ENCODE measurements at regions not wholly inside any gene's neighbourhood (a gene's known extent, or its start where the extent isn't known, plus 50 kb on each side); places are given as distances from the start of the nearest gene placed in this dataset.

- Histone ChIP-seq H3K4me3 (ENCODE audit: low read length in 3 of 3) (no peak overlapping the region), H3K4me1 (ENCODE audit: control insufficient read depth in 3 of 3, insufficient read depth in 3 of 3, low read length in 3 of 3) (no peaks in the 10 kb centered on the region), H3K27me3 (ENCODE audit: control insufficient read depth in 3 of 3, insufficient read depth in 3 of 3, low read length in 3 of 3) (no peaks in the 10 kb centered on the region), H3K9me3 (ENCODE audit: control insufficient read depth in 3 of 3, low read length in 3 of 3) (no peaks in the 10 kb centered on the region), H3K9ac (ENCODE audit: low read depth in 1 of 3, low read length in 3 of 3) (no peak overlapping the region), H3K27ac (ENCODE audit: low read depth, low read length) (no peak overlapping the region), H3K36me3 (ENCODE audit: control insufficient read depth in 3 of 3, insufficient read depth in 3 of 3, low read length in 3 of 3) (no peaks in the 10 kb centered on the region)
Observed at GRCh38 chr6:23089981-23090380, 520.6 kb downstream of the HDGFL1 start.

GRCh38 chr6:23091795-23092194 lies 522.4 kb downstream of the HDGFL1 start:
- Histone ChIP-seq H3K36me3 (ENCODE audit: control insufficient read depth in 3 of 3, insufficient read depth in 3 of 3, low read length in 3 of 3) (no peaks in the 10 kb centered on the region), H3K4me1 (ENCODE audit: control insufficient read depth in 3 of 3, insufficient read depth in 3 of 3, low read length in 3 of 3) (no peaks in the 10 kb centered on the region), H3K27me3 (ENCODE audit: control insufficient read depth in 3 of 3, insufficient read depth in 3 of 3, low read length in 3 of 3) (no peaks in the 10 kb centered on the region), H3K9ac (ENCODE audit: low read depth in 1 of 3, low read length in 3 of 3) (no peak overlapping the region), H3K9me3 (ENCODE audit: control insufficient read depth in 3 of 3, low read length in 3 of 3) (no peaks in the 10 kb centered on the region), H3K27ac (ENCODE audit: low read depth, low read length) (no peak overlapping the region), H3K4me3 (ENCODE audit: low read length in 3 of 3) (no peak overlapping the region)

- H3K36me3 ChIP-seq (ENCODE audit: control insufficient read depth in 3 of 3, insufficient read depth in 3 of 3, low read length in 3 of 3) = no peaks in the 10 kb centered on the region
- H3K9ac ChIP-seq (ENCODE audit: low read depth in 1 of 3, low read length in 3 of 3) = no peak overlapping the region
- H3K27me3 ChIP-seq (ENCODE audit: control insufficient read depth in 3 of 3, insufficient read depth in 3 of 3, low read length in 3 of 3) = no peaks in the 10 kb centered on the region
- no peaks in the 10 kb centered on the region for H3K9me3 ChIP-seq (ENCODE audit: control insufficient read depth in 3 of 3, low read length in 3 of 3)
- H3K4me1 ChIP-seq (ENCODE audit: control insufficient read depth in 3 of 3, insufficient read depth in 3 of 3, low read length in 3 of 3) = no peaks in the 10 kb centered on the region
- no peak overlapping the region for H3K4me3 ChIP-seq (ENCODE audit: low read length in 3 of 3)
- H3K27ac ChIP-seq (ENCODE audit: low read depth, low read length) = no peak overlapping the region
Observed at GRCh38 chr6:23096876-23097275, 527.5 kb downstream of the HDGFL1 start.

- Histone ChIP-seq H3K9ac (ENCODE audit: low read depth in 1 of 3, low read length in 3 of 3) (no peak overlapping the region), H3K27ac (ENCODE audit: low read depth, low read length) (no peak overlapping the region), H3K36me3 (ENCODE audit: control insufficient read depth in 3 of 3, insufficient read depth in 3 of 3, low read length in 3 of 3) (no peaks in the 10 kb centered on the region), H3K4me3 (ENCODE audit: low read length in 3 of 3) (no peak overlapping the region), H3K9me3 (ENCODE audit: control insufficient read depth in 3 of 3, low read length in 3 of 3) (no peaks in the 10 kb centered on the region), H3K4me1 (ENCODE audit: control insufficient read depth in 3 of 3, insufficient read depth in 3 of 3, low read length in 3 of 3) (no peaks in the 10 kb centered on the region), H3K27me3 (ENCODE audit: control insufficient read depth in 3 of 3, insufficient read depth in 3 of 3, low read length in 3 of 3) (no peaks in the 10 kb centered on the region)
Observed at GRCh38 chr6:23097566-23097965, 528.2 kb downstream of the HDGFL1 start.

- Histone ChIP-seq H3K4me1 (ENCODE audit: control insufficient read depth in 3 of 3, insufficient read depth in 3 of 3, low read length in 3 of 3) (no peaks in the 10 kb centered on the region), H3K4me3 (ENCODE audit: low read length in 3 of 3) (no peak overlapping the region), H3K27me3 (ENCODE audit: control insufficient read depth in 3 of 3, insufficient read depth in 3 of 3, low read length in 3 of 3) (no peaks in the 10 kb centered on the region), H3K9ac (ENCODE audit: low read depth in 1 of 3, low read length in 3 of 3) (no peak overlapping the region), H3K36me3 (ENCODE audit: control insufficient read depth in 3 of 3, insufficient read depth in 3 of 3, low read length in 3 of 3) (no peaks in the 10 kb centered on the region), H3K27ac (ENCODE audit: low read depth, low read length) (no peak overlapping the region), H3K9me3 (ENCODE audit: control insufficient read depth in 3 of 3, low read length in 3 of 3) (no peaks in the 10 kb centered on the region)
Observed at GRCh38 chr6:23106951-23107350, 537.6 kb downstream of the HDGFL1 start.

GRCh38 chr6:23111984-23112383 lies 542.6 kb downstream of the HDGFL1 start:
- Histone ChIP-seq H3K36me3 (ENCODE audit: control insufficient read depth in 3 of 3, insufficient read depth in 3 of 3, low read length in 3 of 3) (no peaks in the 10 kb centered on the region), H3K4me3 (ENCODE audit: low read length in 3 of 3) (no peak overlapping the region), H3K9ac (ENCODE audit: low read depth in 1 of 3, low read length in 3 of 3) (no peak overlapping the region), H3K27me3 (ENCODE audit: control insufficient read depth in 3 of 3, insufficient read depth in 3 of 3, low read length in 3 of 3) (no peaks in the 10 kb centered on the region), H3K27ac (ENCODE audit: low read depth, low read length) (no peak overlapping the region), H3K9me3 (ENCODE audit: control insufficient read depth in 3 of 3, low read length in 3 of 3) (peaks cover 0 to 6% (median 3%) of the 10 kb centered on the region in 3 donors), H3K4me1 (ENCODE audit: control insufficient read depth in 3 of 3, insufficient read depth in 3 of 3, low read length in 3 of 3) (no peaks in the 10 kb centered on the region)

GRCh38 chr6:23114812-23115504 lies 545.6 kb downstream of the HDGFL1 start:
- no peak overlapping the region for H3K27ac ChIP-seq (ENCODE audit: low read depth, low read length)
- H3K36me3 ChIP-seq (ENCODE audit: control insufficient read depth in 3 of 3, insufficient read depth in 3 of 3, low read length in 3 of 3) = no peaks in the 10 kb centered on the region
- H3K4me3 ChIP-seq (ENCODE audit: low read length in 3 of 3) = no peak overlapping the region
- no peak overlapping the region for H3K9ac ChIP-seq (ENCODE audit: low read depth in 1 of 3, low read length in 3 of 3)
- no peaks in the 10 kb centered on the region for H3K27me3 ChIP-seq (ENCODE audit: control insufficient read depth in 3 of 3, insufficient read depth in 3 of 3, low read length in 3 of 3)
- H3K9me3 ChIP-seq (ENCODE audit: control insufficient read depth in 3 of 3, low read length in 3 of 3) = peaks cover 0 to 6% (median 3%) of the 10 kb centered on the region in 3 donors
- H3K4me1 ChIP-seq (ENCODE audit: control insufficient read depth in 3 of 3, insufficient read depth in 3 of 3, low read length in 3 of 3) = no peaks in the 10 kb centered on the region

- peaks cover 0 to 6% (median 6%) of the 10 kb centered on the region in 3 donors for H3K9me3 ChIP-seq (ENCODE audit: control insufficient read depth in 3 of 3, low read length in 3 of 3)
- H3K4me1 ChIP-seq (ENCODE audit: control insufficient read depth in 3 of 3, insufficient read depth in 3 of 3, low read length in 3 of 3) = no peaks in the 10 kb centered on the region
- no peak overlapping the region for H3K27ac ChIP-seq (ENCODE audit: low read depth, low read length)
- no peaks in the 10 kb centered on the region for H3K27me3 ChIP-seq (ENCODE audit: control insufficient read depth in 3 of 3, insufficient read depth in 3 of 3, low read length in 3 of 3)
- H3K36me3 ChIP-seq (ENCODE audit: control insufficient read depth in 3 of 3, insufficient read depth in 3 of 3, low read length in 3 of 3) = no peaks in the 10 kb centered on the region
- no peak overlapping the region for H3K4me3 ChIP-seq (ENCODE audit: low read length in 3 of 3)
- H3K9ac ChIP-seq (ENCODE audit: low read depth in 1 of 3, low read length in 3 of 3) = no peak overlapping the region
Observed at GRCh38 chr6:23137611-23138010, 568.2 kb downstream of the HDGFL1 start.

GRCh38 chr6:23140871-23141270 lies 571.5 kb downstream of the HDGFL1 start:
- Histone ChIP-seq H3K9ac (ENCODE audit: low read depth in 1 of 3, low read length in 3 of 3) (no peak overlapping the region), H3K27me3 (ENCODE audit: control insufficient read depth in 3 of 3, insufficient read depth in 3 of 3, low read length in 3 of 3) (no peaks in the 10 kb centered on the region), H3K4me1 (ENCODE audit: control insufficient read depth in 3 of 3, insufficient read depth in 3 of 3, low read length in 3 of 3) (no peaks in the 10 kb centered on the region), H3K9me3 (ENCODE audit: control insufficient read depth in 3 of 3, low read length in 3 of 3) (peaks cover 0 to 6% (median 6%) of the 10 kb centered on the region in 3 donors), H3K36me3 (ENCODE audit: control insufficient read depth in 3 of 3, insufficient read depth in 3 of 3, low read length in 3 of 3) (no peaks in the 10 kb centered on the region), H3K27ac (ENCODE audit: low read depth, low read length) (no peak overlapping the region), H3K4me3 (ENCODE audit: low read length in 3 of 3) (no peak overlapping the region)

GRCh38 chr6:23145781-23146180 lies 576.4 kb downstream of the HDGFL1 start:
- Histone ChIP-seq H3K4me3 (ENCODE audit: low read length in 3 of 3) (no peak overlapping the region), H3K36me3 (ENCODE audit: control insufficient read depth in 3 of 3, insufficient read depth in 3 of 3, low read length in 3 of 3) (no peaks in the 10 kb centered on the region), H3K9me3 (ENCODE audit: control insufficient read depth in 3 of 3, low read length in 3 of 3) (no peaks in the 10 kb centered on the region), H3K9ac (ENCODE audit: low read depth in 1 of 3, low read length in 3 of 3) (no peak overlapping the region), H3K4me1 (ENCODE audit: control insufficient read depth in 3 of 3, insufficient read depth in 3 of 3, low read length in 3 of 3) (no peaks in the 10 kb centered on the region), H3K27me3 (ENCODE audit: control insufficient read depth in 3 of 3, insufficient read depth in 3 of 3, low read length in 3 of 3) (no peaks in the 10 kb centered on the region), H3K27ac (ENCODE audit: low read depth, low read length) (no peak overlapping the region)
